Stomach (tissue), 8 donors: ENCODE measurements at regions not wholly inside any gene's neighbourhood (a gene's known extent, or its start where the extent isn't known, plus 50 kb on each side); places are given as distances from the start of the nearest gene placed in this dataset.

Experiments
- DNase-seq, 2 donors: peaks; one replicate each; pipeline versions ENCODE4 v3.0.0 to v3.0.0-alpha.2; 2013 to 2019
- H3K27ac ChIP-seq, 5 donors: fragments of 200-600 bp in 4 of 5; sonication (generic) in 4 of 5; one replicate each; pipeline ENCODE4 v1.5.1; 2013 to 2019; ENCODE audit warnings: mild to moderate bottlenecking in 1 of 5, moderate library complexity in 1 of 5
- H3K27me3 ChIP-seq, 3 donors: fragments of 200-600 bp; sonication (generic); one replicate each; pipeline ENCODE4 v1.5.1; 2017 to 2019; ENCODE audit warnings: mixed run types in 1 of 3
- H3K36me3 ChIP-seq, 4 donors: fragments of 200-600 bp; sonication (generic); 1 replicate in 3 of 4; 2 replicates in 1 of 4; pipeline ENCODE4 v1.5.1; 2016 to 2019
- H3K4me1 ChIP-seq, 4 donors: fragments of 200-600 bp; sonication (generic); one replicate each; pipeline ENCODE4 v1.5.1; 2016 to 2019
- H3K4me3 ChIP-seq, 4 donors: fragments of 200-600 bp; sonication (generic) in 3 of 4; one replicate each; pipeline ENCODE4 v1.5.1; 2016 to 2019; ENCODE audit warnings: mild to moderate bottlenecking in 1 of 4
- H3K9me3 ChIP-seq, 4 donors: fragments of 200-600 bp; sonication (generic); one replicate each; pipeline ENCODE4 v1.5.1; 2016 to 2019
- EP300 ChIP-seq: sonication (generic); formaldehyde crosslinking; IDR thresholded peaks from one replicate; pipeline ENCODE4 v1.6.1; 2017; ENCODE audit warnings: antibody characterized with exemption
- POLR2A ChIP-seq, 4 donors: fragments of 450-650 bp; IDR thresholded peaks; one replicate each; pipeline ENCODE4 v1.6.1; 2016; ENCODE audit warnings: antibody characterized with exemption in 4 of 4, control low read depth in 2 of 4, mild to moderate bottlenecking in 1 of 4, moderate library complexity in 1 of 4
- POLR2AphosphoS5 ChIP-seq, 3 donors: sonication (generic); formaldehyde crosslinking; IDR thresholded peaks; one replicate each; pipeline ENCODE4 v1.6.1; 2016; ENCODE audit warnings: antibody characterized with exemption in 3 of 3
- WGBS, 5 donors: extraction: QIAGEN DNeasy Blood & Tissue Kit in 3 of 5; methylation state at CpG; one replicate each; pipeline versions ENCODE4 v1.1.5 to v1.1.7; 2013 to 2018; 5-methylcytosine and 5-hydroxymethylcytosine counted together
- intact Hi-C: fragments of 100-400 bp; cut with DNase I; formaldehyde crosslinking; loops from one replicate; pipeline ENCODE4 v1.15.1; 2023; ENCODE audit warnings: low total_unique reads
- TF ChIP-seq, protein P1 (sequence below), 7 experiments: fragments of 450-650 bp in 4 of 7; fragments of 200-600 bp in 3 of 7; sonication (generic) in 3 of 7; IDR thresholded peaks; one replicate each; pipeline ENCODE4 v1.5.1; 2016 to 2019; ENCODE audit warnings: antibody characterized with exemption in 7 of 7, control low read depth in 2 of 7, mild to moderate bottlenecking in 1 of 7
- donor health status: healthy with polysubstance abuse.
- donor health status: Bipolar disorder and iron deficiency.
- donor health status: healthy.

DNA sequence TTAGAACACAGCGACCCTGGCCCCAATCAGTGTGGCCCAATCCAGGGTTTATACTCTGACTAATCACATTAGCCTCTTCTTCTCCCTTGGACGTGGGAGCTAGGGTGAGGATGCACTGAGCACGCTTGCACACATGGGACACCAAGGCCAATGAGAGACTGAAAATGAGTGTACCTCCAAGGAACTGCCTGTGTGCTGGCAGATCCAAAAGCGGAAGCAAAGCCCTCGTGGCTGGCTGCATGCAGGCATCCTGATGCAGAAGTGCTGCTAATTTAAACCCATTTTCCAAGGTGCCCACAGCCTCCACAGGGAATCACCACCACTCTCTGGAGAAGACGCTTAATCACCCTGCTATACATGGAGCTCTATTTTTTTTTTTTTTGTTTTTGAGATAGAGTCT lies 375.3 kb upstream of the XYLT1 start:
- Histone ChIP-seq H3K36me3 (no peaks in the 10 kb centered on the region), H3K9me3 (no peaks in the 10 kb centered on the region), H3K27ac (no peak overlapping the region), H3K27me3 (peaks cover 0 to 29% (median 0%) of the 10 kb centered on the region in 3 donors), H3K4me3 (no peak overlapping the region), H3K4me1 (no peaks in the 10 kb centered on the region)
- TF ChIP-seq EP300 (no peak), POLR2AphosphoS5 (IDR thresholded peaks at IDR 0.05) (no peak)
- TF ChIP-seq, protein P1, sequence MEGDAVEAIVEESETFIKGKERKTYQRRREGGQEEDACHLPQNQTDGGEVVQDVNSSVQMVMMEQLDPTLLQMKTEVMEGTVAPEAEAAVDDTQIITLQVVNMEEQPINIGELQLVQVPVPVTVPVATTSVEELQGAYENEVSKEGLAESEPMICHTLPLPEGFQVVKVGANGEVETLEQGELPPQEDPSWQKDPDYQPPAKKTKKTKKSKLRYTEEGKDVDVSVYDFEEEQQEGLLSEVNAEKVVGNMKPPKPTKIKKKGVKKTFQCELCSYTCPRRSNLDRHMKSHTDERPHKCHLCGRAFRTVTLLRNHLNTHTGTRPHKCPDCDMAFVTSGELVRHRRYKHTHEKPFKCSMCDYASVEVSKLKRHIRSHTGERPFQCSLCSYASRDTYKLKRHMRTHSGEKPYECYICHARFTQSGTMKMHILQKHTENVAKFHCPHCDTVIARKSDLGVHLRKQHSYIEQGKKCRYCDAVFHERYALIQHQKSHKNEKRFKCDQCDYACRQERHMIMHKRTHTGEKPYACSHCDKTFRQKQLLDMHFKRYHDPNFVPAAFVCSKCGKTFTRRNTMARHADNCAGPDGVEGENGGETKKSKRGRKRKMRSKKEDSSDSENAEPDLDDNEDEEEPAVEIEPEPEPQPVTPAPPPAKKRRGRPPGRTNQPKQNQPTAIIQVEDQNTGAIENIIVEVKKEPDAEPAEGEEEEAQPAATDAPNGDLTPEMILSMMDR (IDR thresholded peaks at IDR 0.05), result no peak
- no peak for DNase-seq
- intact Hi-C loops, result no loop called here
- WGBS, 5 donors, result 78 to 91% (median 85%) methylated on average over 6 of the region's 6 CpGs

GRCh38 chr16:17845031-17845430 lies 374.3 kb upstream of the XYLT1 start:
- TF ChIP-seq POLR2A (IDR thresholded peaks at IDR 0.05), result no peak
- TF ChIP-seq EP300, result no peak
- TF ChIP-seq, protein P1 (IDR thresholded peaks at IDR 0.05), result no peak
- no peak for TF ChIP-seq POLR2AphosphoS5 (IDR thresholded peaks at IDR 0.05)
- 56 to 77% (median 73%) methylated on average over 10 of the region's 10 CpGs for WGBS, 5 donors
- peaks cover 0 to 28% (median 0%) of the 10 kb centered on the region in 3 donors for H3K27me3 ChIP-seq
- DNase-seq, result no peak
- H3K4me3 ChIP-seq, result no peak overlapping the region
- H3K27ac ChIP-seq, result no peak overlapping the region
- no peaks in the 10 kb centered on the region for H3K36me3 ChIP-seq
- intact Hi-C loops, result no loop called here
- no peaks in the 10 kb centered on the region for H3K4me1 ChIP-seq
- H3K9me3 ChIP-seq, result no peaks in the 10 kb centered on the region

GRCh38 chr16:17843905-17844304 lies 373.1 kb upstream of the XYLT1 start:
- H3K4me3 ChIP-seq, result no peak overlapping the region
- TF ChIP-seq POLR2A (IDR thresholded peaks at IDR 0.05), result no peak
- TF ChIP-seq POLR2AphosphoS5 (IDR thresholded peaks at IDR 0.05), result no peak
- TF ChIP-seq EP300, result no peak
- TF ChIP-seq, protein P1 (IDR thresholded peaks at IDR 0.05), result no peak
- H3K27me3 ChIP-seq, result peaks cover 0 to 35% (median 0%) of the 10 kb centered on the region in 3 donors
- DNase-seq, result no peak
- H3K36me3 ChIP-seq, result no peaks in the 10 kb centered on the region
- no peak overlapping the region for H3K27ac ChIP-seq
- intact Hi-C loops, result no loop called here
- WGBS, 5 donors, result 79 to 89% (median 85%) methylated on average over 6 of the region's 6 CpGs
- H3K4me1 ChIP-seq, result no peaks in the 10 kb centered on the region
- H3K9me3 ChIP-seq, result no peaks in the 10 kb centered on the region

DNA sequence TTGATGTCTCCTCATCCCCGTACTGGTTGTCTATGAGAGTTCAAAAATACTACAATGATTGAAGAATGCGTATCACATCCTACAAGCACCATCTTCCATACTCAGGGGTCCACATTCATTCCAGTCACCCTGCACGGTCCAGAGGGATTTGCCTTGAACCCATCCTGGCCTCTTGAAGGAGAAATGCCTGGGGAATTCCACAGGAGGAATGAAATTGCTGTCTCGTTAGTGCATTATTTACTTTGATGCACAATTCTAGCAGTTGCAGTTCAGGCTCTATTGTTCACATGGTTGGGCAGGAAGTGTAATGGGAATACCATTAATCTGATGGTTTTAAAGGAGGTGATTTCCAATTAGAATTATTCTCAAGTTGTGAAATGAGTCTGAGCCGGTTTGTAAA lies 369.1 kb upstream of the XYLT1 start:
- Histone ChIP-seq H3K9me3 (no peaks in the 10 kb centered on the region), H3K36me3 (no peaks in the 10 kb centered on the region), H3K4me3 (no peak overlapping the region), H3K4me1 (no peaks in the 10 kb centered on the region), H3K27me3 (peaks cover 0 to 29% (median 0%) of the 10 kb centered on the region in 3 donors), H3K27ac (no peak overlapping the region)
- intact Hi-C loops, result no loop called here
- WGBS, 5 donors, result 53 to 69% (median 62%) methylated on average over 5 of the region's 5 CpGs
- DNase-seq, result no peak
- no peak for TF ChIP-seq POLR2A (IDR thresholded peaks at IDR 0.05)

- H3K9me3 ChIP-seq, result no peaks in the 10 kb centered on the region
- no peaks in the 10 kb centered on the region for H3K36me3 ChIP-seq
- TF ChIP-seq EP300 (no peak), POLR2AphosphoS5 (IDR thresholded peaks at IDR 0.05) (no peak), POLR2A (IDR thresholded peaks at IDR 0.05) (no peak)
- TF ChIP-seq, protein P1 (IDR thresholded peaks at IDR 0.05), result no peak
- no peaks in the 10 kb centered on the region for H3K4me1 ChIP-seq
- peaks cover 0 to 29% (median 0%) of the 10 kb centered on the region in 3 donors for H3K27me3 ChIP-seq
- no peak overlapping the region for H3K4me3 ChIP-seq
- intact Hi-C loops, result no loop called here
- 79 to 86% (median 85%) methylated on average over 8 to 9 of the region's 9 CpGs for WGBS, 5 donors
- no peak overlapping the region for H3K27ac ChIP-seq
- DNase-seq, result peak in 1 of 2 donors; percentile 6
These were observed 368.5 kb upstream of the XYLT1 start for GRCh38 chr16:17839272-17839671.
